ENCODE measurements at regions not wholly inside any gene's neighbourhood (a gene's known extent, or its start where the extent isn't known, plus 50 kb on each side); places are given as distances from the start of the nearest gene placed in this dataset.

GRCh38 chr1:233512538-233512937, 101.4 kb upstream of the KCNK1 start:
- Histone ChIP-seq H3K9me3 (replicated peaks; ENCODE audit: insufficient read depth, low read length) (no peaks in the 10 kb centered on the region), H3K9me2 (replicated peaks; ENCODE audit: insufficient read depth, low read length) (no peaks in the 10 kb centered on the region), H3K4me3 (ENCODE audit: low read length) (no peak overlapping the region), H3K4me1 (ENCODE audit: low read length) (no peaks in the 10 kb centered on the region), H3K9ac (ENCODE audit: low read length) (no peak overlapping the region), H3K79me2 (ENCODE audit: low read length) (no peaks in the 10 kb centered on the region), H4K20me1 (ENCODE audit: insufficient read depth, low read length) (no peaks in the 10 kb centered on the region), H2AFZ (ENCODE audit: low read length) (no peak overlapping the region), H3F3A (ENCODE audit: insufficient read depth, low read length) (no peaks in the 10 kb centered on the region), H3K27me3 (replicated peaks; ENCODE audit: insufficient read depth, low read length) (no peaks in the 10 kb centered on the region), H3K36me3 (replicated peaks; ENCODE audit: insufficient read depth, low read length) (no peaks in the 10 kb centered on the region), H3K27ac (ENCODE audit: low read length) (no peak overlapping the region), H3K4me2 (ENCODE audit: low read depth, low read length) (no peak overlapping the region)
- DNase-seq: no peak
- TF ChIP-seq EZH2 (optimal IDR thresholded peaks at IDR 0.05; ENCODE audit: low read depth, low read length): no peak
- TF ChIP-seq EZH2phosphoT487 (IDR thresholded peaks at IDR 0.05; ENCODE audit: low read length): no peak
- no peak for TF ChIP-seq CTCF (IDR thresholded peaks at IDR 0.05; ENCODE audit: low read length)

- Histone ChIP-seq H3K4me3 (ENCODE audit: low read length) (no peak overlapping the region), H3K9me2 (replicated peaks; ENCODE audit: insufficient read depth, low read length) (no peaks in the 10 kb centered on the region), H3K9me3 (replicated peaks; ENCODE audit: insufficient read depth, low read length) (no peaks in the 10 kb centered on the region), H3K9ac (ENCODE audit: low read length) (no peak overlapping the region), H3K4me1 (ENCODE audit: low read length) (peaks cover 3% of the 10 kb centered on the region; the same call in 1 of the 2 replicates), H3K27ac (ENCODE audit: low read length) (no peak overlapping the region), H4K20me1 (ENCODE audit: insufficient read depth, low read length) (no peaks in the 10 kb centered on the region), H3F3A (ENCODE audit: insufficient read depth, low read length) (no peaks in the 10 kb centered on the region), H3K36me3 (replicated peaks; ENCODE audit: insufficient read depth, low read length) (no peaks in the 10 kb centered on the region), H3K27me3 (replicated peaks; ENCODE audit: insufficient read depth, low read length) (no peaks in the 10 kb centered on the region), H3K4me2 (ENCODE audit: low read depth, low read length) (no peak overlapping the region), H2AFZ (ENCODE audit: low read length) (no peak overlapping the region), H3K79me2 (ENCODE audit: low read length) (no peaks in the 10 kb centered on the region)
- no peak for TF ChIP-seq EZH2phosphoT487 (IDR thresholded peaks at IDR 0.05; ENCODE audit: low read length)
- no peak for TF ChIP-seq CTCF (IDR thresholded peaks at IDR 0.05; ENCODE audit: low read length)
- TF ChIP-seq EZH2 (optimal IDR thresholded peaks at IDR 0.05; ENCODE audit: low read depth, low read length): no peak
- no peak for DNase-seq
Observed at GRCh38 chr1:233513431-233513830, 100.5 kb upstream of the KCNK1 start.

GRCh38 chr1:233514946-233515391, 98.9 kb upstream of the KCNK1 start:
- Histone ChIP-seq H3K79me2 (ENCODE audit: low read length) (no peaks in the 10 kb centered on the region), H3F3A (ENCODE audit: insufficient read depth, low read length) (no peaks in the 10 kb centered on the region), H3K27me3 (replicated peaks; ENCODE audit: insufficient read depth, low read length) (no peaks in the 10 kb centered on the region), H3K36me3 (replicated peaks; ENCODE audit: insufficient read depth, low read length) (no peaks in the 10 kb centered on the region), H3K27ac (ENCODE audit: low read length) (no peak overlapping the region), H3K4me2 (ENCODE audit: low read depth, low read length) (no peak overlapping the region), H3K4me1 (ENCODE audit: low read length) (peaks cover 5% of the 10 kb centered on the region; the same call in 1 of the 2 replicates), H4K20me1 (ENCODE audit: insufficient read depth, low read length) (no peaks in the 10 kb centered on the region), H2AFZ (ENCODE audit: low read length) (no peak overlapping the region), H3K9ac (ENCODE audit: low read length) (no peak overlapping the region), H3K4me3 (ENCODE audit: low read length) (no peak overlapping the region), H3K9me3 (replicated peaks; ENCODE audit: insufficient read depth, low read length) (no peaks in the 10 kb centered on the region), H3K9me2 (replicated peaks; ENCODE audit: insufficient read depth, low read length) (no peaks in the 10 kb centered on the region)
- no peak for TF ChIP-seq CTCF (IDR thresholded peaks at IDR 0.05; ENCODE audit: low read length)
- TF ChIP-seq EZH2phosphoT487 (IDR thresholded peaks at IDR 0.05; ENCODE audit: low read length): no peak
- no peak for DNase-seq

All from MM.1S (cell line).